GM23338 (cell line): ENCODE measurements at regions not wholly inside any gene's neighbourhood (a gene's known extent, or its start where the extent isn't known, plus 50 kb on each side); places are given as distances from the start of the nearest gene placed in this dataset.

ENCODE experiments used
- ATAC-seq: fragments of 200-7000 bp; cut with Tn5 transposase; 3 replicates; pipeline ENCODE4 v1.9.1; 2020
- DNase-seq: peaks from one replicate; pipeline ENCODE4 v3.0.0-alpha.2; 2015; ENCODE audit warnings: low spot score
- H2AFZ ChIP-seq: fragments of 200-600 bp; sonication (generic); 2 replicates; pipeline ENCODE4 v1.8.0; 2016; ENCODE audit warnings: antibody characterized with exemption, mild to moderate bottlenecking, moderate library complexity
- H3F3A ChIP-seq: fragments of 200-600 bp; sonication (generic); replicated peaks from 2 replicates; pipeline ENCODE4 v1.8.0; 2017; ENCODE audit warnings: antibody characterized with exemption, mixed run types, low read depth
- H3K27ac ChIP-seq: fragments of 200-600 bp; sonication (generic); 2 replicates; pipeline ENCODE4 v1.6.1; 2016; ENCODE audit warnings: low read depth
- H3K27me3 ChIP-seq: fragments of 200-600 bp; sonication (generic); 2 replicates; pipeline ENCODE4 v1.8.0; 2016; ENCODE audit warnings: mild to moderate bottlenecking, mixed run types, moderate library complexity; ENCODE audit not compliant: insufficient read depth
- H3K36me3 ChIP-seq: fragments of 200-600 bp; sonication (generic); 2 replicates; pipeline ENCODE4 v1.8.0; 2016; ENCODE audit warnings: mild to moderate bottlenecking; ENCODE audit not compliant: insufficient read depth
- H3K4me1 ChIP-seq: fragments of 200-600 bp; sonication (generic); 2 replicates; pipeline ENCODE4 v1.8.0; 2016; ENCODE audit warnings: mild to moderate bottlenecking, moderate library complexity; ENCODE audit not compliant: insufficient read depth
- H3K4me2 ChIP-seq: fragments of 200-600 bp; sonication (generic); 2 replicates; pipeline ENCODE4 v1.7.1; 2017; ENCODE audit warnings: mixed run types
- H3K4me3 ChIP-seq: fragments of 200-600 bp; sonication (generic); 2 replicates; pipeline ENCODE4 v1.6.1; 2016; ENCODE audit warnings: mixed run types
- H3K79me2 ChIP-seq: fragments of 200-600 bp; sonication (generic); replicated peaks from 2 replicates; pipeline ENCODE4 v1.8.0; 2017; ENCODE audit warnings: mild to moderate bottlenecking; ENCODE audit not compliant: insufficient read depth
- H3K9me2 ChIP-seq: fragments of 200-600 bp; sonication (generic); 2 replicates; pipeline ENCODE4 v1.8.0; 2017; ENCODE audit not compliant: insufficient read depth
- H4K20me1 ChIP-seq: fragments of 200-600 bp; sonication (generic); replicated peaks from 2 replicates; pipeline ENCODE4 v1.8.0; 2017; ENCODE audit warnings: mild to moderate bottlenecking; ENCODE audit not compliant: insufficient read depth
- H3K27ac Mint-ChIP-seq: 2 replicates; pipeline ENCODE4 v1.8.0; 2020; ENCODE audit warnings: inconsistent platforms, mild to moderate bottlenecking, moderate library complexity, mixed read lengths
- H3K27me3 Mint-ChIP-seq: 3 replicates; pipeline ENCODE4 v1.8.0; 2022; ENCODE audit warnings: low read depth, mild to moderate bottlenecking, moderate library complexity, mixed read lengths, inconsistent platforms; ENCODE audit not compliant: insufficient read depth, poor library complexity
- H3K36me3 Mint-ChIP-seq: 3 replicates; pipeline ENCODE4 v1.8.0; 2021; ENCODE audit warnings: low read depth, mild to moderate bottlenecking, inconsistent platforms, moderate library complexity, mixed read lengths
- H3K4me1 Mint-ChIP-seq: 3 replicates; pipeline ENCODE4 v1.8.0; 2020; ENCODE audit warnings: mild to moderate bottlenecking, inconsistent platforms, mixed read lengths
- H3K4me3 Mint-ChIP-seq: 3 replicates; pipeline ENCODE4 v1.8.0; 2021; ENCODE audit warnings: moderate library complexity, mild to moderate bottlenecking, inconsistent platforms, mixed read lengths
- H3K9me3 Mint-ChIP-seq: 3 replicates; pipeline ENCODE4 v1.8.0; 2020; ENCODE audit warnings: moderate library complexity, mild to moderate bottlenecking, inconsistent platforms, mixed read lengths
- CREB1 ChIP-seq: fragments of 250-450 bp; sonication (Bioruptor Pico); IDR thresholded peaks from 2 replicates; pipeline ENCODE4 v1.5.0; 2020; ENCODE audit warnings: low read depth, mild to moderate bottlenecking, moderate library complexity
- EZH2 ChIP-seq: fragments of 200-600 bp; sonication (generic); IDR thresholded peaks from one replicate; pipeline ENCODE4 v1.8.0; 2017; ENCODE audit warnings: antibody characterized with exemption, mild to moderate bottlenecking, low read depth; ENCODE audit not compliant: unreplicated experiment
- JUNB ChIP-seq: IDR thresholded peaks from one replicate; pipeline ENCODE4 v1.6.1; 2016; ENCODE audit warnings: antibody characterized with exemption; ENCODE audit not compliant: unreplicated experiment
- NANOG ChIP-seq: IDR thresholded peaks from 2 replicates; pipeline ENCODE4 v1.6.1; 2016; ENCODE audit warnings: antibody characterized with exemption, borderline replicate concordance
- POLR2AphosphoS5 ChIP-seq: IDR thresholded peaks from 2 replicates; pipeline ENCODE4 v1.6.1; 2016; ENCODE audit warnings: antibody characterized with exemption, low read depth
- STAT1 ChIP-seq: IDR thresholded peaks from one replicate; pipeline ENCODE4 v1.6.1; 2016; ENCODE audit warnings: antibody characterized with exemption; ENCODE audit not compliant: unreplicated experiment
- ZNF114 ChIP-seq: fragments of 250-450 bp; sonication (Bioruptor Pico); IDR thresholded peaks from 2 replicates; pipeline ENCODE4 v1.5.0; 2020; ENCODE audit warnings: mild to moderate bottlenecking, moderate library complexity
- ZNF331 ChIP-seq: fragments of 250-450 bp; sonication (Bioruptor Pico); IDR thresholded peaks from 2 replicates; pipeline ENCODE4 v1.5.0; 2020; ENCODE audit warnings: low read depth, mild to moderate bottlenecking, moderate library complexity
- TF ChIP-seq, protein P1 (sequence below): IDR thresholded peaks from 2 replicates; pipeline ENCODE4 v1.6.1; 2016; ENCODE audit warnings: antibody characterized with exemption
- TF ChIP-seq, protein P2 (sequence below), 2 experiments: fragments of 200-600 bp in 1 of 2; sonication (generic) in 1 of 2; conservative IDR thresholded peaks; 2 replicates each; pipeline versions ENCODE4 v1.5.1 to v1.6.1; 2016 to 2017; ENCODE audit warnings: antibody characterized with exemption in 2 of 2, low read depth in 2 of 2, mild to moderate bottlenecking in 2 of 2, moderate library complexity in 1 of 2
- TF ChIP-seq, protein P3 (sequence below): IDR thresholded peaks from one replicate; pipeline ENCODE4 v1.6.1; 2018; ENCODE audit warnings: antibody characterized with exemption; ENCODE audit not compliant: unreplicated experiment
- TF ChIP-seq, protein P4 (sequence below): fragments of 250-450 bp; sonication (Bioruptor Pico); IDR thresholded peaks from 2 replicates; pipeline ENCODE4 v1.5.0; 2020; ENCODE audit warnings: mild to moderate bottlenecking, moderate library complexity

DNA sequence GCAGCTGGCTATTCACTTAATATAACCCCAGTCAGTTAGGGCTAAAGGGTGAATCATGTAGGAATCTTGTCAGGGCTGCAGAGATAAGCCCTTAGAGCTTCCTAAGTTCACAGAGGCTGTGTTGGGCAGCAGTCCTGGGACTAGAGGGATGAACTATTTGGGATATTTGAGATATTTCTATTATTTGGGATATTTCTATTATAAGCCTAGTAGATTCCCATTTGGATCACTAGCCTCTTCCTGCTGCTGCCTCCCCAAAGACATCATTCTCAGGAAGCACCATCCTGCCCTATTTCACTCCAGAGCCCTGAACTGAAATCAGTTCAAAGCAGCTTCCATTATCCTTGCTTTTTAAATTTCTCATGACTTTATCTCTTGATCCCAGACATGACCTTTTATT, 501.3 kb downstream of the NUF2 start (continued):
- TF ChIP-seq, protein P1, sequence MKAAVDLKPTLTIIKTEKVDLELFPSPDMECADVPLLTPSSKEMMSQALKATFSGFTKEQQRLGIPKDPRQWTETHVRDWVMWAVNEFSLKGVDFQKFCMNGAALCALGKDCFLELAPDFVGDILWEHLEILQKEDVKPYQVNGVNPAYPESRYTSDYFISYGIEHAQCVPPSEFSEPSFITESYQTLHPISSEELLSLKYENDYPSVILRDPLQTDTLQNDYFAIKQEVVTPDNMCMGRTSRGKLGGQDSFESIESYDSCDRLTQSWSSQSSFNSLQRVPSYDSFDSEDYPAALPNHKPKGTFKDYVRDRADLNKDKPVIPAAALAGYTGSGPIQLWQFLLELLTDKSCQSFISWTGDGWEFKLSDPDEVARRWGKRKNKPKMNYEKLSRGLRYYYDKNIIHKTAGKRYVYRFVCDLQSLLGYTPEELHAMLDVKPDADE, result no peak
- no peak for TF ChIP-seq ZNF114

DNA sequence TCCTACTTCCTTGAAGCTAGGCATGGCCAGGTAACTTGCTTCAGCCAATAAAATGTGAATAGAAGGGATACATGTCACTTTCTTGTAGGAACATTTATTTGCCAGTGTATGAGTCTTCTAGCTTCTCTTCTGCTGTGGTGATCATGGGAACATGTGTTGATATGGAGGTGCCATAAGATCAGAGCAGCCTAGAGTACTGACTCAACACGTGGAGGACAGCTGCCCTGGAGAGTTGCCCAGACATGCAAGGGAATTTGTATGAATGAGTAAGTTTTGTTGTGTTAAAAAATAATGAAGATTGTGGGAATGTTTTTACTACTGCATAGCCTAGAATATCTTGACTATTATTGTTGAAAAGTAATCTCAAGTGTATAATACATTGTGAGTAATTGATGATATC, 502.3 kb downstream of the NUF2 start:
- Histone ChIP-seq H2AFZ (no peak overlapping the region; the same call in 1 of the 2 replicates), H3K4me1 (no peaks in the 10 kb centered on the region), H3K9me2 (peaks cover 14% of the 10 kb centered on the region), H3K36me3 (no peaks in the 10 kb centered on the region), H3K4me3 (no peak overlapping the region), H3K27ac (no peak overlapping the region), H3K79me2 (no peaks in the 10 kb centered on the region), H3F3A (no peaks in the 10 kb centered on the region), H4K20me1 (no peaks in the 10 kb centered on the region), H3K27me3 (no peaks in the 10 kb centered on the region), H3K4me2 (no peak overlapping the region)
- no peak for DNase-seq
- H3K27ac Mint-ChIP-seq, result no peak overlapping the region
- H3K4me1 Mint-ChIP-seq, result no peaks in the 10 kb centered on the region
- no peaks in the 10 kb centered on the region for H3K36me3 Mint-ChIP-seq
- H3K27me3 Mint-ChIP-seq, result no peaks in the 10 kb centered on the region
- no peak overlapping the region for H3K4me3 Mint-ChIP-seq
- H3K9me3 Mint-ChIP-seq, result no peaks in the 10 kb centered on the region
- no peak for ATAC-seq
- TF ChIP-seq JUNB (no peak), CREB1 (no peak), NANOG (no peak), POLR2AphosphoS5 (no peak), ZNF331 (CRISPR knock-in tag) (no peak), STAT1 (no peak), ZNF114 (no peak), EZH2 (no peak)
- TF ChIP-seq, protein P2, sequence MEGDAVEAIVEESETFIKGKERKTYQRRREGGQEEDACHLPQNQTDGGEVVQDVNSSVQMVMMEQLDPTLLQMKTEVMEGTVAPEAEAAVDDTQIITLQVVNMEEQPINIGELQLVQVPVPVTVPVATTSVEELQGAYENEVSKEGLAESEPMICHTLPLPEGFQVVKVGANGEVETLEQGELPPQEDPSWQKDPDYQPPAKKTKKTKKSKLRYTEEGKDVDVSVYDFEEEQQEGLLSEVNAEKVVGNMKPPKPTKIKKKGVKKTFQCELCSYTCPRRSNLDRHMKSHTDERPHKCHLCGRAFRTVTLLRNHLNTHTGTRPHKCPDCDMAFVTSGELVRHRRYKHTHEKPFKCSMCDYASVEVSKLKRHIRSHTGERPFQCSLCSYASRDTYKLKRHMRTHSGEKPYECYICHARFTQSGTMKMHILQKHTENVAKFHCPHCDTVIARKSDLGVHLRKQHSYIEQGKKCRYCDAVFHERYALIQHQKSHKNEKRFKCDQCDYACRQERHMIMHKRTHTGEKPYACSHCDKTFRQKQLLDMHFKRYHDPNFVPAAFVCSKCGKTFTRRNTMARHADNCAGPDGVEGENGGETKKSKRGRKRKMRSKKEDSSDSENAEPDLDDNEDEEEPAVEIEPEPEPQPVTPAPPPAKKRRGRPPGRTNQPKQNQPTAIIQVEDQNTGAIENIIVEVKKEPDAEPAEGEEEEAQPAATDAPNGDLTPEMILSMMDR (conservative IDR thresholded peaks at IDR 0.05; ENCODE audit: low read depth in 2 of 2), result no peak
- TF ChIP-seq, protein P3, sequence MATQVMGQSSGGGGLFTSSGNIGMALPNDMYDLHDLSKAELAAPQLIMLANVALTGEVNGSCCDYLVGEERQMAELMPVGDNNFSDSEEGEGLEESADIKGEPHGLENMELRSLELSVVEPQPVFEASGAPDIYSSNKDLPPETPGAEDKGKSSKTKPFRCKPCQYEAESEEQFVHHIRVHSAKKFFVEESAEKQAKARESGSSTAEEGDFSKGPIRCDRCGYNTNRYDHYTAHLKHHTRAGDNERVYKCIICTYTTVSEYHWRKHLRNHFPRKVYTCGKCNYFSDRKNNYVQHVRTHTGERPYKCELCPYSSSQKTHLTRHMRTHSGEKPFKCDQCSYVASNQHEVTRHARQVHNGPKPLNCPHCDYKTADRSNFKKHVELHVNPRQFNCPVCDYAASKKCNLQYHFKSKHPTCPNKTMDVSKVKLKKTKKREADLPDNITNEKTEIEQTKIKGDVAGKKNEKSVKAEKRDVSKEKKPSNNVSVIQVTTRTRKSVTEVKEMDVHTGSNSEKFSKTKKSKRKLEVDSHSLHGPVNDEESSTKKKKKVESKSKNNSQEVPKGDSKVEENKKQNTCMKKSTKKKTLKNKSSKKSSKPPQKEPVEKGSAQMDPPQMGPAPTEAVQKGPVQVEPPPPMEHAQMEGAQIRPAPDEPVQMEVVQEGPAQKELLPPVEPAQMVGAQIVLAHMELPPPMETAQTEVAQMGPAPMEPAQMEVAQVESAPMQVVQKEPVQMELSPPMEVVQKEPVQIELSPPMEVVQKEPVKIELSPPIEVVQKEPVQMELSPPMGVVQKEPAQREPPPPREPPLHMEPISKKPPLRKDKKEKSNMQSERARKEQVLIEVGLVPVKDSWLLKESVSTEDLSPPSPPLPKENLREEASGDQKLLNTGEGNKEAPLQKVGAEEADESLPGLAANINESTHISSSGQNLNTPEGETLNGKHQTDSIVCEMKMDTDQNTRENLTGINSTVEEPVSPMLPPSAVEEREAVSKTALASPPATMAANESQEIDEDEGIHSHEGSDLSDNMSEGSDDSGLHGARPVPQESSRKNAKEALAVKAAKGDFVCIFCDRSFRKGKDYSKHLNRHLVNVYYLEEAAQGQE, result no peak
- TF ChIP-seq, protein P1, result no peak
- TF ChIP-seq, protein P4, sequence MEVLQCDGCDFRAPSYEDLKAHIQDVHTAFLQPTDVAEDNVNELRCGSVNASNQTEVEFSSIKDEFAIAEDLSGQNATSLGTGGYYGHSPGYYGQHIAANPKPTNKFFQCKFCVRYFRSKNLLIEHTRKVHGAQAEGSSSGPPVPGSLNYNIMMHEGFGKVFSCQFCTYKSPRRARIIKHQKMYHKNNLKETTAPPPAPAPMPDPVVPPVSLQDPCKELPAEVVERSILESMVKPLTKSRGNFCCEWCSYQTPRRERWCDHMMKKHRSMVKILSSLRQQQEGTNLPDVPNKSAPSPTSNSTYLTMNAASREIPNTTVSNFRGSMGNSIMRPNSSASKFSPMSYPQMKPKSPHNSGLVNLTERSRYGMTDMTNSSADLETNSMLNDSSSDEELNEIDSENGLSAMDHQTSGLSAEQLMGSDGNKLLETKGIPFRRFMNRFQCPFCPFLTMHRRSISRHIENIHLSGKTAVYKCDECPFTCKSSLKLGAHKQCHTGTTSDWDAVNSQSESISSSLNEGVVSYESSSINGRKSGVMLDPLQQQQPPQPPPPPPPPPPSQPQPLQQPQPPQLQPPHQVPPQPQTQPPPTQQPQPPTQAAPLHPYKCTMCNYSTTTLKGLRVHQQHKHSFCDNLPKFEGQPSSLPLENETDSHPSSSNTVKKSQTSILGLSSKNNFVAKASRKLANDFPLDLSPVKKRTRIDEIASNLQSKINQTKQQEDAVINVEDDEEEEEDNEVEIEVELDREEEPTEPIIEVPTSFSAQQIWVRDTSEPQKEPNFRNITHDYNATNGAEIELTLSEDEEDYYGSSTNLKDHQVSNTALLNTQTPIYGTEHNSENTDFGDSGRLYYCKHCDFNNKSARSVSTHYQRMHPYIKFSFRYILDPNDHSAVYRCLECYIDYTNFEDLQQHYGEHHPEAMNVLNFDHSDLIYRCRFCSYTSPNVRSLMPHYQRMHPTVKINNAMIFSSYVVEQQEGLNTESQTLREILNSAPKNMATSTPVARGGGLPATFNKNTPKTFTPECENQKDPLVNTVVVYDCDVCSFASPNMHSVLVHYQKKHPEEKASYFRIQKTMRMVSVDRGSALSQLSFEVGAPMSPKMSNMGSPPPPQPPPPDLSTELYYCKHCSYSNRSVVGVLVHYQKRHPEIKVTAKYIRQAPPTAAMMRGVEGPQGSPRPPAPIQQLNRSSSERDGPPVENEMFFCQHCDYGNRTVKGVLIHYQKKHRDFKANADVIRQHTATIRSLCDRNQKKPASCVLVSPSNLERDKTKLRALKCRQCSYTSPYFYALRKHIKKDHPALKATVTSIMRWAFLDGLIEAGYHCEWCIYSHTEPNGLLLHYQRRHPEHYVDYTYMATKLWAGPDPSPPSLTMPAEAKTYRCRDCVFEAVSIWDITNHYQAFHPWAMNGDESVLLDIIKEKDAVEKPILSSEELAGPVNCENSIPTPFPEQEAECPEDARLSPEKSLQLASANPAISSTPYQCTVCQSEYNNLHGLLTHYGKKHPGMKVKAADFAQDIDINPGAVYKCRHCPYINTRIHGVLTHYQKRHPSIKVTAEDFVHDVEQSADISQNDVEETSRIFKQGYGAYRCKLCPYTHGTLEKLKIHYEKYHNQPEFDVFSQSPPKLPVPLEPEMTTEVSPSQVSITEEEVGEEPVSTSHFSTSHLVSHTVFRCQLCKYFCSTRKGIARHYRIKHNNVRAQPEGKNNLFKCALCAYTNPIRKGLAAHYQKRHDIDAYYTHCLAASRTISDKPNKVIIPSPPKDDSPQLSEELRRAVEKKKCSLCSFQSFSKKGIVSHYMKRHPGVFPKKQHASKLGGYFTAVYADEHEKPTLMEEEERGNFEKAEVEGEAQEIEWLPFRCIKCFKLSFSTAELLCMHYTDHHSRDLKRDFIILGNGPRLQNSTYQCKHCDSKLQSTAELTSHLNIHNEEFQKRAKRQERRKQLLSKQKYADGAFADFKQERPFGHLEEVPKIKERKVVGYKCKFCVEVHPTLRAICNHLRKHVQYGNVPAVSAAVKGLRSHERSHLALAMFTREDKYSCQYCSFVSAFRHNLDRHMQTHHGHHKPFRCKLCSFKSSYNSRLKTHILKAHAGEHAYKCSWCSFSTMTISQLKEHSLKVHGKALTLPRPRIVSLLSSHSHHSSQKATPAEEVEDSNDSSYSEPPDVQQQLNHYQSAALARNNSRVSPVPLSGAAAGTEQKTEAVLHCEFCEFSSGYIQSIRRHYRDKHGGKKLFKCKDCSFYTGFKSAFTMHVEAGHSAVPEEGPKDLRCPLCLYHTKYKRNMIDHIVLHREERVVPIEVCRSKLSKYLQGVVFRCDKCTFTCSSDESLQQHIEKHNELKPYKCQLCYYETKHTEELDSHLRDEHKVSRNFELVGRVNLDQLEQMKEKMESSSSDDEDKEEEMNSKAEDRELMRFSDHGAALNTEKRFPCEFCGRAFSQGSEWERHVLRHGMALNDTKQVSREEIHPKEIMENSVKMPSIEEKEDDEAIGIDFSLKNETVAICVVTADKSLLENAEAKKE (CRISPR knock-in tag), result no peak
